HG03571 (cell line): ENCODE measurements at regions not wholly inside any gene's neighbourhood (a gene's known extent, or its start where the extent isn't known, plus 50 kb on each side); places are given as distances from the start of the nearest gene placed in this dataset.
"Not testable (repeated sequence)": the region's sequence is repeated elsewhere in the genome, so short reads cannot be mapped to it uniquely, and the experiment has no call there.

Source experiments
- ATAC-seq: cut with Tn5 transposase; IDR thresholded peaks from one replicate; pipeline ENCODE4 v1.9.1; 2021; ENCODE audit not compliant: unreplicated experiment

GRCh38 chr16:51984395-51984794, 562.5 kb downstream of the TOX3 start:
- ATAC-seq = no peak

GRCh38 chr16:51982715-51983680, 563.9 kb downstream of the TOX3 start:
- ATAC-seq = no peak

- no peak for ATAC-seq
Measured at GRCh38 chr16:51981725-51982124, 565.2 kb downstream of the TOX3 start.

GRCh38 chr16:51977506-51977905, 569.4 kb downstream of the TOX3 start:
- ATAC-seq = not testable (repeated sequence)

GRCh38 chr16:51971184-51971583, 575.8 kb downstream of the TOX3 start:
- no peak for ATAC-seq

GRCh38 chr16:51968749-51969148, 578.2 kb downstream of the TOX3 start:
- ATAC-seq = no peak

GRCh38 chr16:51967646-51968045, 579.3 kb downstream of the TOX3 start:
- no peak for ATAC-seq

DNA sequence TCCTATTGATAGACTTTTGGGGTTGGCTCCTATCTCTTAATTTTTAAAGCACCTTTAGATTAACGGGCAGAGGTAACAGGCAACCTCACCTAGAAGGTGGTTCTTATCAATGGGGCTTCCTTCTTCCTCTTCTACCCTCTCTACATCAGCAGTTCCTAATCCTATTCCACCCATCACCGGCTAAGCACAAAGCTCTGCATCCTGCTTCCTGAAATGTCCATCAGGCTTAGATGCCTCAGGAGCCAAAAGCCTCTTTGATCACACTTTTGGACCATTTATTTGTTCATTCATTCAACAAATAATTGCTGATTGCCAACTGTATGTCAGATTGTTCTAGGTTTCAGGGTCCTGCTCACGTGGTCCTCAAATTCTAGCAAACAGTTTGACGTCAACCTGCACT, 586.0 kb downstream of the TOX3 start:
- ATAC-seq = no peak

DNA sequence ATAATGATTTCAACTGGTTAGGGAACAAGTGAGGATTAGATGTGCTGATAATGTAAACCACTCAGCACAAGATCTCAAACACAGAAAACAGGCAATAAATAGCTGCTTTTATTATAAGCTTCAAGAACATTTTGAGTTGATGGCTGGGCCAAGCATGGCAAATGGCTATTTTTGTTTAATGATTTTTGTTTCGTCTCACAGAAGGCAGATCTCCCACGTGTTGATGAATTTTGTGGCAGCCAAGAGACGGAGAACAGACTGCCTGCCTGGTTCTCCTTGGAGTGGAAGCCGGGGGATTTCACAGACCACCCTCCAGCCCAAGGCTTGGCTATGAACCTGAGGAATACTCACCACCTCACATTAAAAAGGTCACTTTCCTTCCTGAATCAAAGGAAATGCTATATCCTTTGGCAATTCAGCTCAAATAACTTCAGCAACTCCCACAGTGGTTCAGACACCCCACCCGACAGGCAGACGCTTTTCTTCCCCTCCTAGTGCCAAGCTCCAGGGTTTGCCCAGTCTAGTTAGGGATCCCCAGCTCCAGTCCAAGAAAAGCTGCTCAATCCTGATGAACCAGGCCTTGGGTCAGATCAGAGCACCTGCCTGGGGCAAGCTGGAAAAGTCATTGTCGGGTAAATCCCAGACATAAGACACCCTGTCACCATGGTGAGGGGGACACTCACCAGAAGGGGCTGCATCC, 593.5 kb downstream of the TOX3 start:
- ATAC-seq = no peak

- no peak for ATAC-seq
Measured at GRCh38 chr16:51952500-51952899, 594.4 kb downstream of the TOX3 start.

GRCh38 chr16:51951668-51952298, 595.2 kb downstream of the TOX3 start:
- no peak for ATAC-seq

DNA sequence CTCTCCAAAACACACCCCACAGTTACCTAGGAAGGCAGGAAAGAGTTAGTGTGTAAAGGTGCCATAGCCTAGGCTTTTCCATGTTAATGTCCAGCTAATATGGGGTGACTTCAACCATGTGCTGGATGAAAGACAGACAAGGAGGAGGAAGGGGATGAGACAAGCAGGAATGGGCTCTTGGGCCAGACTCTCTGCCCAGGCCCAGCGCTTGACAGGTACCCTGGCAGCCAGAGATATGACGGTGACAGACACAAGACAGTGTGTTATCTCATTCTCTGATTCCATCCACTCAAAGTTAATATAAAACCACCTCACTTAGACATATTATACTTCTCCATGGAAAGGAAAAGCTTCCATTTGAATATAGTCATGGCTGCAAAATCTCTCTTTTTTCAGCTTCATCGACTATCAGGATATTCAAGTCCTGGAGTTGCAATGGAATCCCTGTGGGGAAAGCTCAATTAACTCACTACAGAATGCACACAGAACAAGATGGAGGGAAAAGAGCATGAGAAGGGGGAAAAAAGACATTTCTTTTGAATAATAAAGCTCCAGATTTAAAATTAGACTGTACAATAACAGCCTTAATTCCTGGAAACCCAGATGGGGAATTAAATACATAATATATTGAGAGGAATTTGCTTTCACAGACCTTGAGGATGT, 596.7 kb downstream of the TOX3 start:
- no peak for ATAC-seq

DNA sequence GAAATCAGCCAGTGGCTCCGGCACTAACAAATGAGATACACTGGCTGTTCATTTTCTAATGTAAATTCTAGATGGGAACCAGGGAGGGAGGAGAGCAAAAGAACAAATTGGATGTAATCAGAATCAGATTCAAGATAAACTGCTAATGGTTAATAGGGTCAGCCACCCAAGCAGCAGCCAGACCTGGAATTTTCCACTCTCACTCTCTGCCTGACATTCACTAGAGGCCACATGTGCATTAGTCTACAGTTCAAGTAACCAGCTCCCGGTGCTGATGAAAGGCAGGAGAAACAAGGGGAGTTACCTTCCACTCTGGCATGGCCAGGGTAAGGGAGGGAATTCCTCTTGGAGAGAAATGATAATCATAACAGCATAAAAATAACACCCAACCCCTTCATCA, 597.7 kb downstream of the TOX3 start:
- no peak for ATAC-seq

- ATAC-seq = no peak
Measured at GRCh38 chr16:51941412-51941811, 605.5 kb downstream of the TOX3 start.

DNA sequence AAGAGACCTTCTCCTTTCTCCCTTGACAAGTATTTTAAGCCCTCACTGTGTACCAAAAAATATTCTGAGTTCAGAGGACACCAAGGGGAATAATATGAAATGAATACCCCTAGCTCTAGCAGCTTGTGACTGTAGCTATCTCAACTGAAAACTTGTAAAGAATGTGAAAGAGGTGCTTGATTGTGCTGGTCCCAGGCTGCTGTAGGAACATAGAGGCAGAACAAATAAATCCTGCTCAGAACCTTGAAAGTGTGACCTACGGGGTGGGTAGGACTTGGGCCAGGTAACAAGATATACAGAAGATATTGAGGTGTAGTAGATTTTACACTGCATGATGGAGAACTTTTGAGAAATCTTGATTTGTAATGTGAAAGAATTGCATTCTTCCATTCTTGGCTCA, 606.8 kb downstream of the TOX3 start:
- ATAC-seq = no peak

GRCh38 chr16:51939378-51939871, 607.5 kb downstream of the TOX3 start:
- ATAC-seq = no peak

- no peak for ATAC-seq
Measured at GRCh38 chr16:51938861-51939260, 608.1 kb downstream of the TOX3 start.

DNA sequence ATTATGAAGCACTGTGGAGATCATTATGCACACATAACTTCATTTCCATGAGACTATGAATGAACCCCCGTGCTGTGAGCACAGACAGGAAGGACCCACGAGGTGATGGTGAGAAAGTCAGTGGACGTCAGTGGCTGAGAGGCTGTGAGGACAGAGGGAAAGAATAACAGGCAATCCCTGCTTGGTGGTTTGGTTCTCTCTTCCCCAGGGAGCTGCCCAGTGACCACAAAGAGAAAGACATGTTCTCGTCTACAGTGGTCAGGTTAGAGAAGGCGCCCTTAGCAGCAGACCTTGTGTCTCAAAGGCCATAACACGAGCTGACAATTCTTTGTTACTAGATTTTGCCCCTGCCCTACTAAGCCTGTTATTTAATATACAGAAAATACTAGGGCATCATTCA, 609.2 kb downstream of the TOX3 start:
- no peak for ATAC-seq

GRCh38 chr16:51936846-51937245, 610.1 kb downstream of the TOX3 start:
- no peak for ATAC-seq

DNA sequence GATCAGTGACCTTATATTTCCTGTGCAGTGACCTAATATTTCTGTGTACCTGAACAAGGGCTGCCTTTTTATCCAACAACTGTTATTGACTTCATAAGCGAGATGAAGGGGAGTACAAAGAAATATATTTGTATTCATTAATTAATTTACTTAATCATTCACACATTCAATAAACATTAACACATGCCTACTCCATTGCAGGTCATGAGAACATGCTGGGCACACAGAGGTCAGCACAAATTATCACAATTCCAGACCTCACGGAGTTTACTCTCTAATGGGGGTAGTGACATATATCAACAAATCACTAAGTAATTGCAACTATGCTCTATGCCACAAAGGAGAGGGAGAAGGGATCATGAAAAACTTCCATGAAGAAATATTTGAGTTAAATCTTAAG, 614.6 kb downstream of the TOX3 start:
- ATAC-seq = no peak

DNA sequence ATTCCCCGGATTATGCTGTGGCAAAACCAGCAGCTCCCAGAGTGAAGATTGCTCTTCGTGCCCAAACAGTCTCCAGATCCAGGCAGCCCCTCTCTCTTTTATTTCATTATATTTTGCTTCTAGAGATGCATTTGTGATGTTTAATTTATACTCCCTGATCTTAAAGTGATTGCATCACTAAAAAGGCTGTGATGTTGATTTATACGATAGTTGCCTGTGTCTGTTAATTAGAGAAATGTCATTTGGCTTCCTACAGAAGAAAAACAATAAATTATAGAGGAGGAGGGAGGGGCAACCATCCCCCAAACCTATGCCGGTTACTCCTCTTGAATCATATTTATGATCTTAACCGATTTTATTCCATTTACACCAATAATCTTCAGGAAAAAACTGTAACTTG, 615.3 kb downstream of the TOX3 start:
- ATAC-seq = no peak
